ENCODE measurements at regions not wholly inside any gene's neighbourhood (a gene's known extent, or its start where the extent isn't known, plus 50 kb on each side); places are given as distances from the start of the nearest gene placed in this dataset.
"Not testable (repeated sequence)": the region's sequence is repeated elsewhere in the genome, so short reads cannot be mapped to it uniquely, and the experiment has no call there.

GRCh38 chr11:70559516-70559915, 161.2 kb downstream of the CTTN start:
- no peak for ATAC-seq
- no peak for DNase-seq (ENCODE audit: low spot score)
- Histone ChIP-seq H3K4me1 (ENCODE audit: insufficient read depth, low read length) (no peaks in the 10 kb centered on the region), H3K4me2 (ENCODE audit: low read depth, low read length) (no peak overlapping the region), H3K4me3 (replicated peaks in 1 of 3; ENCODE audit: insufficient read depth in 1 of 3, low read depth in 2 of 3, low read length in 3 of 3) (no peak overlapping the region), H3K9ac (ENCODE audit: insufficient read depth, low read depth, low read length) (no peak overlapping the region), H3K9me3 (ENCODE audit: low read length) (no peaks in the 10 kb centered on the region), H2AFZ (ENCODE audit: low read length) (no peak overlapping the region), H3K27ac (ENCODE audit: extremely low read length, insufficient read depth, low read length) (no peak overlapping the region), H4K20me1 (ENCODE audit: insufficient read depth, low read length) (0 out of 2 replicates have a peak, but pooled peaks cover 2% of the 10 kb centered on the region), H3K36me3 (replicated peaks in 1 of 2; ENCODE audit: control insufficient read depth in 1 of 2, insufficient read depth in 2 of 2, low read length in 2 of 2) (no peaks in the 10 kb centered on the region), H3K79me2 (ENCODE audit: insufficient read depth, low read length) (no peaks in the 10 kb centered on the region), H3K27me3 (ENCODE audit: control insufficient read depth in 1 of 2, insufficient read depth in 2 of 2, low read length in 2 of 2) (no peaks in the 10 kb centered on the region)
- 86% methylated on average over 8 of the region's 10 CpGs for WGBS (ENCODE audit: low lambda C conversion rate)
- TF ChIP-seq TEAD2 (CRISPR knock-in tag; IDR thresholded peaks at IDR 0.05) (no peak), MZF1 (CRISPR knock-in tag; IDR thresholded peaks at IDR 0.05; ENCODE audit: borderline replicate concordance) (no peak), RFXAP (CRISPR knock-in tag; IDR thresholded peaks at IDR 0.05; ENCODE audit: borderline replicate concordance) (no peak), THAP11 (CRISPR knock-in tag; IDR thresholded peaks at IDR 0.05) (no peak), ZNF337 (CRISPR knock-in tag; IDR thresholded peaks at IDR 0.05; ENCODE audit: borderline replicate concordance, low read depth) (no peak), RFX5 (IDR thresholded peaks at IDR 0.05; ENCODE audit: low read depth, low read length) (no peak), TSC22D2 (CRISPR knock-in tag; IDR thresholded peaks at IDR 0.05; ENCODE audit: borderline replicate concordance) (no peak), ATF2 (CRISPR knock-in tag; IDR thresholded peaks at IDR 0.05) (no peak), ZNF687 (CRISPR knock-in tag; IDR thresholded peaks at IDR 0.05) (no peak), RFX3 (CRISPR knock-in tag; IDR thresholded peaks at IDR 0.05) (no peak)
- in situ Hi-C loops (cut with HindIII; ENCODE audit: extremely low pct_ligation_motif_present, low pct_unique_long_range_greater_than_20kb) = no loop called here
- no TSS peak for BruUV-seq (replicated peaks)
- ChIA-PET CTCF (ENCODE audit: low intra/inter-chr PET ratio, low total read pairs) (no interaction called here), POLR2A (no interaction called here)
- intact Hi-C loops (cut with micrococcal nuclease; ENCODE audit: unreplicated experiment) = no loop called here
- FAIRE-seq = no peak

GRCh38 chr11:70560621-70561020, 162.3 kb downstream of the CTTN start:
- intact Hi-C loops (cut with micrococcal nuclease; ENCODE audit: unreplicated experiment); BruUV-seq (replicated peaks); H3K4me2 ChIP-seq (ENCODE audit: low read depth, low read length); H3K4me3 ChIP-seq (replicated peaks in 1 of 3; ENCODE audit: insufficient read depth in 1 of 3, low read depth in 2 of 3, low read length in 3 of 3); H3K27me3 ChIP-seq (ENCODE audit: control insufficient read depth in 1 of 2, insufficient read depth in 2 of 2, low read length in 2 of 2); H3K27ac ChIP-seq (ENCODE audit: extremely low read length, insufficient read depth, low read length); H3K36me3 ChIP-seq (replicated peaks in 1 of 2; ENCODE audit: control insufficient read depth in 1 of 2, insufficient read depth in 2 of 2, low read length in 2 of 2); ATAC-seq; H4K20me1 ChIP-seq (ENCODE audit: insufficient read depth, low read length); H3K79me2 ChIP-seq (ENCODE audit: insufficient read depth, low read length); FAIRE-seq; H2AFZ ChIP-seq (ENCODE audit: low read length); in situ Hi-C loops (cut with HindIII; ENCODE audit: extremely low pct_ligation_motif_present, low pct_unique_long_range_greater_than_20kb); POLR2A ChIA-PET; DNase-seq (ENCODE audit: low spot score); H3K9ac ChIP-seq (ENCODE audit: insufficient read depth, low read depth, low read length); CTCF ChIA-PET (ENCODE audit: low intra/inter-chr PET ratio, low total read pairs); H3K9me3 ChIP-seq (ENCODE audit: low read length); H3K4me1 ChIP-seq (ENCODE audit: insufficient read depth, low read length): not testable (repeated sequence)
- 96% methylated on average over 13 of the region's 13 CpGs for WGBS (ENCODE audit: low lambda C conversion rate)
